ENCODE measurements at regions not wholly inside any gene's neighbourhood (a gene's known extent, or its start where the extent isn't known, plus 50 kb on each side); places are given as distances from the start of the nearest gene placed in this dataset.

DNA sequence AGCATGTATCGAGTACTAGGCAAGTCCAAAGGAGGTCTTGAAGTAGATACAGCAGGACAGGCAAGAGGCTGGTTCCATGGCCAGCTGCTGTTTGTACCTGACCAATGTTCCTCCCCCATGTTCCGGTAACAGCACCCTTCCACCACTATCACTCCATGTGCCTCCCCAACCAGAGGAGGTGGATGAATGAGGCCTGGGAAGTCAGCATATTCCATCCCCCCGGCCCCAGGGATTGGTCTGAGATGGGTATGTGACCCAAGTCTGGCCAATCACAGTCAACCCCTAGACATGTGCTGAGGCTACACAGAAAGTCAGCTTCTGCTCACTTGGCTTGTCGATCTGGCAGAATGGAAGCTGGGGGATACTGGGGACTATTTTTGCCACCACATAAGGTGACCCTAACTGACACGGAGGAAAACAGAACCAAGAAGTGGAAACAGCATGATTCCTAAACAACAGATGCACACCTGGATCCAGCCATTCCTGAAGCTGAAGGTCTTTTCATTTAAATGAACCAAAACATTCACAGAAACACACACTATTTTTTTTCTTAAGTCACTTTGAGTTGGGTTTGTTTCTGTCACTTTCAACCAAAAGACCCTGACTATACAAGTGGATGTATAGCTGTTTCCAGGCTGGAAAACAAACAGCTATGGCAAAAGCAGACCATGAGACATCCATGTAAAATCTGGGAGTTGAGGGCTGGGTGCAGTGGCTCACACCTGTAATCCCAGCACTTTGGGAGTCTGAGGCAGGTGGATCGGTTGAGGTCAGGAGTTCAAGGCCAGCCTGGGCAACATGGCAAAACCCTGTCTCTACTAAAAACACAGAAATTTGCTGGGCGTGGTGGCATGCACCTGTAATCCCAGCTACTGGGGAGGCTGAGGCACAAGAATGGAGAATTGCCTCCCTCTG is 70.4 kb upstream of the PTPN1 start:
- no peaks in the 10 kb centered on the region for H3K27me3 Mint-ChIP-seq (ENCODE audit: low read depth, poor library complexity)
- H3K27ac Mint-ChIP-seq, result no peak overlapping the region
- DNase-seq, result no peak
- no peaks in the 10 kb centered on the region for H3K9me3 Mint-ChIP-seq
- H3K4me1 Mint-ChIP-seq, result peaks cover 22% of the 10 kb centered on the region
- no peaks in the 10 kb centered on the region for H3K36me3 Mint-ChIP-seq (ENCODE audit: low read depth)
- no peak overlapping the region for H3K4me3 Mint-ChIP-seq
- TF ChIP-seq, protein P1, sequence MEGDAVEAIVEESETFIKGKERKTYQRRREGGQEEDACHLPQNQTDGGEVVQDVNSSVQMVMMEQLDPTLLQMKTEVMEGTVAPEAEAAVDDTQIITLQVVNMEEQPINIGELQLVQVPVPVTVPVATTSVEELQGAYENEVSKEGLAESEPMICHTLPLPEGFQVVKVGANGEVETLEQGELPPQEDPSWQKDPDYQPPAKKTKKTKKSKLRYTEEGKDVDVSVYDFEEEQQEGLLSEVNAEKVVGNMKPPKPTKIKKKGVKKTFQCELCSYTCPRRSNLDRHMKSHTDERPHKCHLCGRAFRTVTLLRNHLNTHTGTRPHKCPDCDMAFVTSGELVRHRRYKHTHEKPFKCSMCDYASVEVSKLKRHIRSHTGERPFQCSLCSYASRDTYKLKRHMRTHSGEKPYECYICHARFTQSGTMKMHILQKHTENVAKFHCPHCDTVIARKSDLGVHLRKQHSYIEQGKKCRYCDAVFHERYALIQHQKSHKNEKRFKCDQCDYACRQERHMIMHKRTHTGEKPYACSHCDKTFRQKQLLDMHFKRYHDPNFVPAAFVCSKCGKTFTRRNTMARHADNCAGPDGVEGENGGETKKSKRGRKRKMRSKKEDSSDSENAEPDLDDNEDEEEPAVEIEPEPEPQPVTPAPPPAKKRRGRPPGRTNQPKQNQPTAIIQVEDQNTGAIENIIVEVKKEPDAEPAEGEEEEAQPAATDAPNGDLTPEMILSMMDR (IDR thresholded peaks at IDR 0.05), result no peak

DNA sequence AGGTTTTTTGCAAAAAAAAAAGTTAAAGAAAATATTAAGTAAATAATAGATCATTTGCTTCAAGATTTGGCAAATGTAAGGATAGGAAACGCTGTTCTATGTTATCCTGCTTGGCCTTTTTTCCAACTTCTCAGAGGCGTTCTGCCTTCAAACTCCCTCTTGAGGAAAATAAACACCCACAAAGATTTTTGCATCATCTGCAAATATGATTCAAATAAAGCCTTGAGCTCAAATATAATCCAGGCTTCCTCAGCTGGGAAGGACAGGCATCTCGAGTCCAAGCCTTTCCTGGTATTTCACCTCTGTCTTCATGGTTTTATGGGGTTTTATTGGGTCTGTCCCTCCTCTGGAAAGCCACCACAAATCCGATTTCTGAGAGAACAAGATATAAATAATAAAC is 67.7 kb upstream of the PTPN1 start:
- Mint-ChIP-seq H3K4me3 (no peak overlapping the region), H3K27me3 (ENCODE audit: low read depth, poor library complexity) (no peaks in the 10 kb centered on the region), H3K4me1 (peaks cover 17% of the 10 kb centered on the region), H3K27ac (no peak overlapping the region), H3K9me3 (no peaks in the 10 kb centered on the region), H3K36me3 (ENCODE audit: low read depth) (no peaks in the 10 kb centered on the region)
- no peak for DNase-seq
- TF ChIP-seq, protein P1 (IDR thresholded peaks at IDR 0.05), result no peak

DNA sequence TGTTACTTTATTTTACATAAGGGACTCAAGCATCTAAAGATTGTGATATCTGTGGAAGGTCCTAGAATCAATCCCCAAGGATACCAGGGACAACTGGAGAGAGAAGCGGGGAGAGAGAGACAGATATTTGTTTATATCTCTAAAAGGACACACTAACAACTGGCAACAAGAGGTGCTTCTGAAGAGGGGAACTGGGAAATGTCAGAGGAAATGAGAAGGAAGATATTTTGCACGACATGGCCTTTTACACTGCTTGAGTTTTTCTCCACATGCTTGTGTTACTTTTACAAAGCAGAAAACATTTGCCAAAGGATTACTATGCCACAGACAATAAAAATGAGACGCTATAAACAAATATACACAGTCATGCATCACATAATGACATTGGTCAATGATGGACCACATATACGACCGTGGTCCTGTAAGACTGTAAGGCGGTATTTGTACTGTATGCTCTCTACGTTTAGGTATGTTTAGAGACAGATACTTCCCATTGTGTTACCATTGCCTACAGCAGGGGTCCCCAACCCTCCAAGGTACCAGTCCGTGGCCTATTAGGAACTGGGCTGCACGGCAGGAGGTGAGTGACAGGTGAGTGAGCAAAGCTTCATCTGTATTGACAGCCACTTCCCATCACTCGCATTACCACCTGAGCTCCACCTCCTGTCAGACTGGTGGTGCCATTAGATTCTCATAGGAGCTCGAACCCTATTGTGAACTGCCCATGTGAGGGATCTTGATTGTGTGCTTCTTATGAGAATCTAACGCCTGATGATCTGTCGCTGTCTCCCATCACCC is 64.6 kb upstream of the PTPN1 start:
- no peaks in the 10 kb centered on the region for H3K9me3 Mint-ChIP-seq
- DNase-seq, result no peak
- peaks cover 26% of the 10 kb centered on the region for H3K4me1 Mint-ChIP-seq
- H3K36me3 Mint-ChIP-seq (ENCODE audit: low read depth), result no peaks in the 10 kb centered on the region
- no peak overlapping the region for H3K4me3 Mint-ChIP-seq
- H3K27ac Mint-ChIP-seq, result no peak overlapping the region
- peaks cover 2% of the 10 kb centered on the region for H3K27me3 Mint-ChIP-seq (ENCODE audit: low read depth, poor library complexity)
- TF ChIP-seq, protein P1 (IDR thresholded peaks at IDR 0.05), result no peak

DNA sequence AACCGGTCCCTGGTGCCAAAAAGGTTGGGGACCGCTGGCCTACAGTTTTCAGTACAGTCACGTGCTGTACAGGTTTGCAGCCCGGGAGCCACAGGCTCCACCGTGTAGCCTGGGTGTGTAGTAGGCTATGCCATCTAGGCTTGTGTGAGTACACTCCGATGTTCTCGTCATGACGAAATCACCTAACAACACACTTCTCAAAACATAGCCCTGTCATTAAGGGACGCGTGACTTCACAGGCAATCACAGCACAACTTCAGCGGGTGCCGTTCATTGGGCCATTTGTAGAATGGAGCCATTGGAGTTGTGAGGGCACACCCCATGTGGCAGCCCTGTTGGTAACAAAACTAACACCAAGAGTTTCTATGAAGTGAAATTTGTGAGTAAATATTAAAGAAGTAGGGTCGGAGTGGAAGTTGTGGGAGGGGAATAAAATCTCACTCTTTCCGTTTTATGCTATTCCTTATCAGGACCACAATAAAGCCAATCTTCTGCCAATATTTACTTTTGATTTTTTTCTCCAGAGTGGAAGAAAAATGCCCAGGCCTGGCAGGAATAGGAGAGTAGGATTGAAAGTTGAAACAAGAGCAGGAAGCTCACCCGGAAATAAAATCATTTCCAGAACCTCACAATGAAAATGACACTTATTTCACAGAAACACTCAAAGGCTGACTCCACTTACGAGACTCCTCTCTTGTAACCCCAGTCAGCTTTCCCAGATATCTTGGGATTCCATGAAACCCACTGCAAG is 63.7 kb upstream of the PTPN1 start:
- Mint-ChIP-seq H3K36me3 (ENCODE audit: low read depth) (no peaks in the 10 kb centered on the region), H3K9me3 (no peaks in the 10 kb centered on the region), H3K27ac (no peak overlapping the region), H3K27me3 (ENCODE audit: low read depth, poor library complexity) (peaks cover 8% of the 10 kb centered on the region), H3K4me1 (peaks cover 27% of the 10 kb centered on the region), H3K4me3 (no peak overlapping the region)
- no peak for DNase-seq
- TF ChIP-seq, protein P1 (IDR thresholded peaks at IDR 0.05), result no peak

DNA sequence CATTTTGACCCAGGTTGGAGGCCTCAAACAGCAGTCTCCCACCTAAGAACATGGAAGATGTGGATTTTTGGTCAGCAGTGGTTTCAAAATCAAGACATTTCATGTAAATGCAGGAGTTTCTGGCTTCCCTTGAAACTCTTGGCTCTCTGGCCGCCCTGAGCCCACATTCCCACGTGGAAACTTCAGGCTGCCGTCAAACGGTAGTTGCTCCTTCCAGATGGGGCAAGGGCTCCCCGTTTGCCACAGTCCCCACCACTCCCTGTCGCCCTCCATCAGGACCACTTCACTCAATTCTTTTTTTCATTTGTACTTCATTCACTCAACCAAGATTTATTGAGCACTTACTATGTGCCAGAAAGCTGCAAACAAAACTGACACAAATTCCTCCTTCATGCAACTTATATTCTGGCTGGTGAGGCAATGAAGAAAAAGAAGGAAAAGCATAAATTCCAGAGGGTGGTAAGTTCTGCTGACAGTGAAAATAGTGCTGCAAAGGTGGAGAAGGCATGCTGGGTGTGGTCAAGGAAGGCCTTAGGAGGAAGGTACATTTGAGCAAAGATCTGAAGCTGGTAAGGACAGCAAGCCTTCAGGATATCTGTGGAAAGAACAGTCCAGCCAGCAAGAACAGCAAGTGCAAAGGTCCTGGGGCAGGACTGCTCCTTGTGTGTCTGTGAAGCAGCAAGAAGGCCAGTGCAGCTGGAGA is 62.9 kb upstream of the PTPN1 start:
- H3K9me3 Mint-ChIP-seq, result no peaks in the 10 kb centered on the region
- no peak overlapping the region for H3K4me3 Mint-ChIP-seq
- no peak overlapping the region for H3K27ac Mint-ChIP-seq
- TF ChIP-seq, protein P1 (IDR thresholded peaks at IDR 0.05), result no peak
- no peaks in the 10 kb centered on the region for H3K36me3 Mint-ChIP-seq (ENCODE audit: low read depth)
- H3K27me3 Mint-ChIP-seq (ENCODE audit: low read depth, poor library complexity), result peaks cover 10% of the 10 kb centered on the region
- no peak for DNase-seq
- H3K4me1 Mint-ChIP-seq, result peaks cover 27% of the 10 kb centered on the region
